C4-2B (cell line): ENCODE measurements at regions not wholly inside any gene's neighbourhood (a gene's known extent, or its start where the extent isn't known, plus 50 kb on each side); places are given as distances from the start of the nearest gene placed in this dataset.
A peak's percentile ranks its signal among the peaks of the same experiment; 100 is the strongest.
"Not testable (repeated sequence)": the region's sequence is repeated elsewhere in the genome, so short reads cannot be mapped to it uniquely, and the experiment has no call there.

Experiments
- H3K27ac ChIP-seq: fragments of 450-650 bp; 2 replicates; pipeline ENCODE4 v1.5.1; 2017
- ZFX ChIP-seq: fragments of 450-650 bp; IDR thresholded peaks from 2 replicates; pipeline ENCODE4 v1.6.1; 2017
- TF ChIP-seq, protein P1 (sequence below): fragments of 450-650 bp; conservative IDR thresholded peaks from 2 replicates; pipeline ENCODE4 v1.5.1; 2017; ENCODE audit warnings: mild to moderate bottlenecking

DNA sequence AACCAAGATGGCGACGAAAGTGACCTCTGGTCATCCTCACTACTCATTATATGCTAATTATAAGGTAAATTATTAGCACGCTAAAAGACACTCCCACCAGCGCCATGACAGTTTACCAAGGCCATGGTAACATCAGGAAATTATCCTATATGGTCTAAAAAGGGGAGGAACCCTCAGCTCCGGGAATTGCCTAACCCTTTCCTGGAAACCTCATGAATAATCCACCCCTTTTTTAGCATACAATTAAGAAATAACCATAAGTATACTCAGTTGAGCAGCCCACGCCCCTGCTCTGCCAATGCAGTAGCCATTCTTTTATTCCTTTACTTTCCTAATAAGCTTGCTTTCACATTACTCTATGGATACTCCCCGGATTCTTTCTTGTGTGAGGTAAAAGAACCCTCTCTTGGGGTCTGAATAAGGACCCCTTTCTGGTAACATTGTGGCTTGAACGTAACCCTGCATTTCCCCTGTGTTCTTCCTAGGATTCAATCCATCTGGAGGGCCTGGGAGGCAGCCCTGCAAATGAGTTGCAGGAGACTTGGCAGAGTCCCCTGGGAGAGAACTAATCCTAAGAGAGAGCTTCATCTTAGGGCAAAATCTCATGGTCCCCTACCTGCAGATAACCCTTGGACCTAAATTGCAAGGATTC lies 225.6 kb upstream of the JARID2 start:
- no peak overlapping the region for H3K27ac ChIP-seq
- TF ChIP-seq ZFX: no peak
- TF ChIP-seq, protein P1, sequence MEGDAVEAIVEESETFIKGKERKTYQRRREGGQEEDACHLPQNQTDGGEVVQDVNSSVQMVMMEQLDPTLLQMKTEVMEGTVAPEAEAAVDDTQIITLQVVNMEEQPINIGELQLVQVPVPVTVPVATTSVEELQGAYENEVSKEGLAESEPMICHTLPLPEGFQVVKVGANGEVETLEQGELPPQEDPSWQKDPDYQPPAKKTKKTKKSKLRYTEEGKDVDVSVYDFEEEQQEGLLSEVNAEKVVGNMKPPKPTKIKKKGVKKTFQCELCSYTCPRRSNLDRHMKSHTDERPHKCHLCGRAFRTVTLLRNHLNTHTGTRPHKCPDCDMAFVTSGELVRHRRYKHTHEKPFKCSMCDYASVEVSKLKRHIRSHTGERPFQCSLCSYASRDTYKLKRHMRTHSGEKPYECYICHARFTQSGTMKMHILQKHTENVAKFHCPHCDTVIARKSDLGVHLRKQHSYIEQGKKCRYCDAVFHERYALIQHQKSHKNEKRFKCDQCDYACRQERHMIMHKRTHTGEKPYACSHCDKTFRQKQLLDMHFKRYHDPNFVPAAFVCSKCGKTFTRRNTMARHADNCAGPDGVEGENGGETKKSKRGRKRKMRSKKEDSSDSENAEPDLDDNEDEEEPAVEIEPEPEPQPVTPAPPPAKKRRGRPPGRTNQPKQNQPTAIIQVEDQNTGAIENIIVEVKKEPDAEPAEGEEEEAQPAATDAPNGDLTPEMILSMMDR: no peak

- no peak overlapping the region for H3K27ac ChIP-seq
- TF ChIP-seq, protein P1: no peak
- no peak for TF ChIP-seq ZFX
Observed at GRCh38 chr6:15021074-15021473, 224.8 kb upstream of the JARID2 start.

DNA sequence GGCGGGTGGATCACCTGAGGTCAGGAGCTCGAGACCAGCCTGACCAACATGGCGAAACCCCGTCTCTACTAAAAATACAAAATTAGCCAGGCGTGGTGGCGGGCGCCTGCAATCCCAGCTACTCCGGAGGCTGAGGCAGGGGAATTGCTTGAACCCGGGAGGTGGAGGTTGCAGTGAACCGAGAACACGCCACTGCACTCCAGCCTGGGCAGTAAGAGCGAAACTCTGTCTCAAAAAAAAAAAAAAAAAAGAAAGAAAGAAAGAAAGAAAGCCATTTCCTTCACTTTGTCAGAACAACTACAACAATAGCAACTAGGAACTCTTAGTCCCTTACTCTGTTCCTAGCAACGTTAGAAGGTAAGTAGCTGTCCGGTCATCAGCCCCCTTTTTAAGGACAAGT lies 222.9 kb upstream of the JARID2 start:
- H3K27ac ChIP-seq: not testable (repeated sequence)

GRCh38 chr6:15023448-15023847 lies 222.4 kb upstream of the JARID2 start:
- H3K27ac ChIP-seq: no peak overlapping the region
- no peak for TF ChIP-seq ZFX
- TF ChIP-seq, protein P1: no peak

DNA sequence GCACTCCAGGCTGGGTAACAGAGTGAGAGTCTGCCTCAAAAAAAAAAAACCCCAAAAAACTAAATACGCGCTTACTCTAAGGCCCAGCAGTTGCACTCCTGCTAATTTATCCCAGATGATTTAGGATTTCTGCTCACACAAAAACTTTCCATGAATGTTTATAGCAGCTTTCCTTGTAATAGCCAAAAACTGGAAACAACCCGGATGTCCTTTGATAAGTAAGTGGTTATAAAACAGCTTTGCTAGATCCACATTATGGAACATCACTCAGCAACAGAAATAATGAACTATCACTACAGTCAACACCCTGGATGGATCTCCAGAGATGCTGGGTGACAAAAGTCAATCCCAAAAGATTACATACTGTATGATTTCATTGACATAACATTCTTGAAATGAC lies 220.4 kb upstream of the JARID2 start:
- H3K27ac ChIP-seq: no peak overlapping the region
- TF ChIP-seq, protein P1: no peak
- no peak for TF ChIP-seq ZFX

GRCh38 chr6:15026832-15027231 lies 219.0 kb upstream of the JARID2 start:
- no peak for TF ChIP-seq ZFX
- TF ChIP-seq, protein P1: no peak

DNA sequence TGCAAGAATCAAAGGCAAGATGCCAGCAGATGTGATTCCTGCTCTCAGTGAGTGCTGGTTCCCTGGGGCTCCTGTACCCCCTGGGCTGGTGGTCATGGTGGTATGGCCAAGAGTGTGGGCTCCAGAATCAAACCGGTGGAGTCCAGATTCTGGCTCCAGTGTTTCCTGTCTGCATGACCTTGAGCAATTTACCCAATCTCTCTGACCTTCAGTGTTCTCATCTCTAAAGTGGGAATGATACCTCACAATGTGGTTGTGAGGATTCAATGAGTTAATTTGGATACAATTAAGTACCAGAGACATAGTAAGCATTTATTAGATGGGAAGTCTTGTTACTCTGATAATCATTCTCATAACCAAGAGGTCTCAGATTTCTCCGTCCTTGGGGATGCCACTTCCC lies 218.4 kb upstream of the JARID2 start:
- peak overlapping the region; percentile 43 for H3K27ac ChIP-seq
- TF ChIP-seq ZFX: no peak
- TF ChIP-seq, protein P1: no peak

More at GRCh38 chr6:15026832-15027231, 219.0 kb upstream of the JARID2 start:
- H3K27ac ChIP-seq: peak overlapping the region; percentile 43

DNA sequence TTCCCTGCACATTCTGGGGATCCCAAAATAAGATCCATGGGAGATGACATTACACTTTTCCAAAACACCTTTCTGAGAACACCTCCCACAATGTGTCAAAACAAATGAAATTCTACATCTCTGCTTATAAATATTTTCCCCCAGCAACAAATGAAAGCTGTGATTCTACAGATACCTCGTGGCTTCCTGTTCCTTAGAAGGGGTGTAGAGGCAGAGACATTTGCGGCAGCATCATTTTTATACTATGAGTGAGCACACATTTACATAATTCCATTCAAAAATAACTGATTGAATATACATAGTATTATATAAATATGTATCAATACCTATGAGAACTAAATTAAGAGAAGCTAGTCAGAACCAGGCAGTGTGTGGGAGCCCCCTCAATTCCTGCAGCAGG lies 213.9 kb upstream of the JARID2 start:
- TF ChIP-seq ZFX: no peak
- H3K27ac ChIP-seq: no peak overlapping the region
